Vagina (tissue), 2 donors: ENCODE measurements at regions not wholly inside any gene's neighbourhood (a gene's known extent, or its start where the extent isn't known, plus 50 kb on each side); places are given as distances from the start of the nearest gene placed in this dataset.
"Not testable (repeated sequence)": the region's sequence is repeated elsewhere in the genome, so short reads cannot be mapped to it uniquely, and the experiment has no call there.

Experiments used
- DNase-seq, 2 donors: peaks; one replicate each; pipeline ENCODE4 v3.0.0-alpha.2; 2017; ENCODE audit errors: extremely low spot score in 2 of 2
- H3K27ac ChIP-seq: fragments of 200-600 bp; sonication (generic); one replicate; pipeline ENCODE4 v1.5.1; 2019
- H3K27me3 ChIP-seq: fragments of 200-600 bp; sonication (generic); one replicate; pipeline ENCODE4 v1.5.1; 2019
- H3K36me3 ChIP-seq, 2 donors: fragments of 200-600 bp; sonication (generic); one replicate each; pipeline ENCODE4 v1.5.1; 2017 to 2019
- H3K4me1 ChIP-seq: fragments of 200-600 bp; sonication (generic); one replicate; pipeline ENCODE4 v1.5.1; 2019
- H3K4me3 ChIP-seq, 2 donors: fragments of 200-600 bp; sonication (generic); 1 replicate in 1 of 2; 2 replicates in 1 of 2; pipeline ENCODE4 v1.5.1; 2016 to 2019
- H3K9me3 ChIP-seq: fragments of 200-600 bp; sonication (generic); one replicate; pipeline ENCODE4 v1.5.1; 2019
- POLR2A ChIP-seq, 2 donors: fragments of 450-650 bp; IDR thresholded peaks; one replicate each; pipeline ENCODE4 v1.6.1; 2017; ENCODE audit warnings: antibody characterized with exemption in 2 of 2, mild to moderate bottlenecking in 2 of 2, moderate library complexity in 2 of 2
- POLR2AphosphoS5 ChIP-seq, 2 donors: sonication (generic); formaldehyde crosslinking; IDR thresholded peaks; one replicate each; pipeline ENCODE4 v1.9.0; 2017; ENCODE audit warnings: antibody characterized with exemption in 2 of 2, mild to moderate bottlenecking in 2 of 2, low read depth in 1 of 2; ENCODE audit not compliant: insufficient read depth in 1 of 2
- intact Hi-C: fragments of 100-400 bp; cut with DNase I; formaldehyde crosslinking; loops from one replicate; pipeline ENCODE4 v1.15.1; 2023
- TF ChIP-seq, protein P1 (sequence below), 3 experiments: fragments of 450-650 bp in 2 of 3; fragments of 200-600 bp in 1 of 3; sonication (generic) in 1 of 3; IDR thresholded peaks; one replicate each; pipeline ENCODE4 v1.5.1; 2017 to 2019; ENCODE audit warnings: antibody characterized with exemption in 3 of 3, mild to moderate bottlenecking in 2 of 3, moderate library complexity in 2 of 3

DNA sequence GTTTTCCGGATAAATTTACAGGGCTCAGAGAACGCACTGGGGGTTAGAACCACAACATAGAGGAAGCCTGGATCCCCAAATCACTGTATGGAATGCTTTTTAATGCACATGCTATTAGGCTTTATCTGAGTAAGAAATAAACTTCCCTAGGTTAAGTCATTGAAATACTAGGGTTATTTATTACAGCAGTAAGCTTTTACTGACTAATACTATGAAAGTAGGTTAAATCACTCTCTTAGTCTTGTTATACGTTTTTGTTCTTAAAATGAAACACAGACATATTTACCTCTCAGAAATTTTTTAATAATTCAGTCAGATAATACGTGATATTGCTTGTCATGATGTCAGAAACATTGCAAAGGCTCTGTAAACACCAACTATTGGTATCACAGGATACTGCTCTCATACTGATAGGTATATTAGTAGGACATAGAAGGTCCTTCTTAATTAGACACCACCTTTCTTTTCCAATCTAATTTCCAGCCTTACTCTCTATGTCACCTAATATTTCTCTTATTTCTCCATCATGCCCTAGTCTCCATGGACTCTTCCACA, 162.7 kb upstream of the NYAP2 start:
- TF ChIP-seq, protein P1, sequence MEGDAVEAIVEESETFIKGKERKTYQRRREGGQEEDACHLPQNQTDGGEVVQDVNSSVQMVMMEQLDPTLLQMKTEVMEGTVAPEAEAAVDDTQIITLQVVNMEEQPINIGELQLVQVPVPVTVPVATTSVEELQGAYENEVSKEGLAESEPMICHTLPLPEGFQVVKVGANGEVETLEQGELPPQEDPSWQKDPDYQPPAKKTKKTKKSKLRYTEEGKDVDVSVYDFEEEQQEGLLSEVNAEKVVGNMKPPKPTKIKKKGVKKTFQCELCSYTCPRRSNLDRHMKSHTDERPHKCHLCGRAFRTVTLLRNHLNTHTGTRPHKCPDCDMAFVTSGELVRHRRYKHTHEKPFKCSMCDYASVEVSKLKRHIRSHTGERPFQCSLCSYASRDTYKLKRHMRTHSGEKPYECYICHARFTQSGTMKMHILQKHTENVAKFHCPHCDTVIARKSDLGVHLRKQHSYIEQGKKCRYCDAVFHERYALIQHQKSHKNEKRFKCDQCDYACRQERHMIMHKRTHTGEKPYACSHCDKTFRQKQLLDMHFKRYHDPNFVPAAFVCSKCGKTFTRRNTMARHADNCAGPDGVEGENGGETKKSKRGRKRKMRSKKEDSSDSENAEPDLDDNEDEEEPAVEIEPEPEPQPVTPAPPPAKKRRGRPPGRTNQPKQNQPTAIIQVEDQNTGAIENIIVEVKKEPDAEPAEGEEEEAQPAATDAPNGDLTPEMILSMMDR (IDR thresholded peaks at IDR 0.05), result no peak
- no peak for TF ChIP-seq POLR2AphosphoS5 (IDR thresholded peaks at IDR 0.05; ENCODE audit: insufficient read depth in 1 of 2, low read depth in 1 of 2)
- no peak for TF ChIP-seq POLR2A (IDR thresholded peaks at IDR 0.05)
- Histone ChIP-seq H3K4me3 (no peak overlapping the region), H3K36me3 (no peaks in the 10 kb centered on the region), H3K27ac (no peak overlapping the region), H3K4me1 (no peaks in the 10 kb centered on the region), H3K9me3 (no peaks in the 10 kb centered on the region), H3K27me3 (no peaks in the 10 kb centered on the region)
- intact Hi-C loops, result no loop called here
- no peak for DNase-seq

DNA sequence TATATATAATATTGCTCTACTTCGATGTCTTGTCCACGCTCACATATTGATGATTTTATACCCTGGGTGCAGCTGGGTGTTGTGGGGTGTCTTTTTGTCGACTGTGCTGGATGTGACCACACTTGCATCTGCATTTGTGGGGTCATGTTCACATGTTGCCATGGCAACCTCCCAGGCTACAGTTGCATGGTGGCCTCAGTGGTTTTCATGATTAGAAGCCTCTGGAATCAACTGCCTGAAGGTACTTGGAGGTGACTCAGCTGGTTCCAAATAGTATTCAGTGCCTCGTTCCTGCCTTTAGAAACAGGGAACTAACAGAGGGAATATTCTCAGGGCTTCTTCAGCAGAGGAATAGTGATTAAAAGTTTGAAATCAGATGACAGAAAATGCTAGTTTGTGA, 166.3 kb upstream of the NYAP2 start:
- H3K9me3 ChIP-seq, result no peaks in the 10 kb centered on the region
- no peaks in the 10 kb centered on the region for H3K36me3 ChIP-seq
- DNase-seq, result no peak
- H3K4me3 ChIP-seq, result no peak overlapping the region
- H3K27ac ChIP-seq, result no peak overlapping the region
- H3K4me1 ChIP-seq, result no peaks in the 10 kb centered on the region
- no peaks in the 10 kb centered on the region for H3K27me3 ChIP-seq
- intact Hi-C loops, result no loop called here
- TF ChIP-seq POLR2AphosphoS5 (IDR thresholded peaks at IDR 0.05; ENCODE audit: insufficient read depth in 1 of 2, low read depth in 1 of 2), result no peak
- TF ChIP-seq POLR2A (IDR thresholded peaks at IDR 0.05), result no peak
- TF ChIP-seq, protein P1 (IDR thresholded peaks at IDR 0.05), result no peak

DNA sequence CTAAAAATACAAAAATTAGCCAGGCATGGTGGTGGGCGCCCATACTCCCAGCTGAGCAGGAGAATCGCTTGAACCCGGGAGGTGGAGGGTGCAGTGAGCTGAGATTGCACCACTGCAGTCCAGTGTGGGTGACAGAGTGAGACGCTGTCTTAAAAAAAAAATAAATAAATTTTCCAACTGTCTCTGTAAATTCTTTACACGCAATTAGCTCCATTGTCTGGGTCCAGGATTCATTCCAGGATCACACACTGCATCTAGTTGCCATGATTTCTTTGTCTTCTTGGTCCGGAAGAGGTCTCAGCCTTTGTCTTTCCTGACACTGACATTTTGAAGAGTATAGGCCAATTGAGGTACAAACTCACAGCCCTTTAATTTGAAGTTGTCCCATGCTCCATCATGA, 167.6 kb upstream of the NYAP2 start:
- H3K9me3 ChIP-seq, result no peaks in the 10 kb centered on the region
- H3K27ac ChIP-seq, result no peak overlapping the region
- H3K4me1 ChIP-seq, result no peaks in the 10 kb centered on the region
- DNase-seq, result no peak
- no peak for TF ChIP-seq POLR2A (IDR thresholded peaks at IDR 0.05)
- TF ChIP-seq, protein P1 (IDR thresholded peaks at IDR 0.05), result no peak
- no peak for TF ChIP-seq POLR2AphosphoS5 (IDR thresholded peaks at IDR 0.05; ENCODE audit: insufficient read depth in 1 of 2, low read depth in 1 of 2)
- no peak overlapping the region for H3K4me3 ChIP-seq
- H3K27me3 ChIP-seq, result no peaks in the 10 kb centered on the region
- intact Hi-C loops, result loop anchor here (2.0 kb wide), 1 partner anchor 49 kb away; no protein-coding TSS in a partner anchor
- no peaks in the 10 kb centered on the region for H3K36me3 ChIP-seq

DNA sequence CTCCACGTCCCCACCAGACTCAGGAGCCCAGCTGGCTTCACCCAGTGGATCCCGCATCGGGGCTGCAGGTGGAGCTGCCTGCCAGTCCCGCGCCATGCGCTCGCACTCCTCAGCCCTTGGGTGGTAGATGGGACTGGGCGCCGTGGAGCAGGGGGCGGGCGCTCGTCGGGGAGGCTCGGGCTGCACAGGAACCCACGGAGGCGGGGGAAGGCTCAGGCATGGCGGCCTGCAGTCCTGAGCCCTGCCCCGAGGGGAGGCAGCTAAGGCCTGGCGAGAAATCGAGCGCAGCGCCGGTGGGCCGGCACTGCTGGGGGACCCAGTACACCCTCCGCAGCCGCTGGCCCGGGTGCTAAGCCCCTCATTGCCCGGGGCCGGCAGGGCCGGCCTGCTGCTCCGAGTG, 170.2 kb upstream of the NYAP2 start:
- H3K27me3 ChIP-seq, H3K4me1 ChIP-seq, DNase-seq, H3K36me3 ChIP-seq, H3K27ac ChIP-seq, intact Hi-C loops, H3K9me3 ChIP-seq, H3K4me3 ChIP-seq: not testable (repeated sequence)

DNA sequence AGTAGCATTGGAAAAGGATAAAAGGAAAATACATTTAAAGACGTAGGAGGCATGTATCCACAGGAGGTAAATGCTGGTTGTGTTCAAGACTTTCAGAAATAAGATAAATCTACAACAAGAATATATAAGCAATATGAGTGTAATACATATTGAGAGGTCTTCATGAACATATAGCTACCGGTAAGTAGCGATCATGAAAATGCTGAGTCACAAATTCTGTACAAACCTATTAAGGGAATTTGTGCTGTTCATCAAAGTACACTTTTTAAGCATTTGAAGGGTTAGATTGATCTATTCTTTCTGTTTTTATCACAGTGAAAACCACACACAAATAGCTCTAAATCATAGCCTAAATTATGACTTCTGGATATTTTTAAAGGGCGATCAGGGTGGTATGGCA, 173.1 kb upstream of the NYAP2 start:
- H3K36me3 ChIP-seq, result no peaks in the 10 kb centered on the region
- no peaks in the 10 kb centered on the region for H3K4me1 ChIP-seq
- H3K27me3 ChIP-seq, result no peaks in the 10 kb centered on the region
- no peak for DNase-seq
- no peak for TF ChIP-seq POLR2AphosphoS5 (IDR thresholded peaks at IDR 0.05; ENCODE audit: insufficient read depth in 1 of 2, low read depth in 1 of 2)
- TF ChIP-seq POLR2A (IDR thresholded peaks at IDR 0.05), result no peak
- TF ChIP-seq, protein P1 (IDR thresholded peaks at IDR 0.05), result no peak
- H3K9me3 ChIP-seq, result no peaks in the 10 kb centered on the region
- H3K27ac ChIP-seq, result no peak overlapping the region
- intact Hi-C loops, result no loop called here
- H3K4me3 ChIP-seq, result no peak overlapping the region
